CD4-positive, alpha-beta T cell treated with Interleukin-15 for 4 hours (primary cell): ENCODE measurements at regions not wholly inside any gene's neighbourhood (a gene's known extent, or its start where the extent isn't known, plus 50 kb on each side); places are given as distances from the start of the nearest gene placed in this dataset.

Experiments
- DNase-seq: peaks from one replicate; pipeline ENCODE4 v3.0.0-alpha.2; 2020; ENCODE audit warnings: low spot score

- DNase-seq = no peak
These were observed 173.0 kb upstream of the GATA6 start for GRCh38 chr18:21996351-21996826.

- peak; percentile 36 for DNase-seq
These were observed 171.9 kb upstream of the GATA6 start for GRCh38 chr18:21997207-21998143.

- DNase-seq = no peak
These were observed 170.9 kb upstream of the GATA6 start for GRCh38 chr18:21998486-21998885.

- no peak for DNase-seq
These were observed 167.4 kb upstream of the GATA6 start for GRCh38 chr18:22001912-22002487.

GRCh38 chr18:22005191-22005841 lies 164.1 kb upstream of the GATA6 start:
- no peak for DNase-seq

GRCh38 chr18:22006458-22006857 lies 162.9 kb upstream of the GATA6 start:
- DNase-seq = no peak

GRCh38 chr18:22009242-22009641 lies 160.1 kb upstream of the GATA6 start:
- no peak for DNase-seq

- DNase-seq = no peak
These were observed 155.4 kb upstream of the GATA6 start for GRCh38 chr18:22013993-22014392.

GRCh38 chr18:22015156-22015555 lies 154.2 kb upstream of the GATA6 start:
- DNase-seq = no peak

- no peak for DNase-seq
These were observed 151.0 kb upstream of the GATA6 start for GRCh38 chr18:22018366-22018765.

GRCh38 chr18:22019193-22019592 lies 150.2 kb upstream of the GATA6 start:
- no peak for DNase-seq

- no peak for DNase-seq
These were observed 149.1 kb upstream of the GATA6 start for GRCh38 chr18:22020127-22020866.

- DNase-seq = no peak
These were observed 148.5 kb upstream of the GATA6 start for GRCh38 chr18:22020867-22021370.

GRCh38 chr18:22021701-22022100 lies 147.7 kb upstream of the GATA6 start:
- DNase-seq = no peak

GRCh38 chr18:22024924-22025323 lies 144.5 kb upstream of the GATA6 start:
- DNase-seq = no peak

- DNase-seq = no peak
These were observed 143.0 kb upstream of the GATA6 start for GRCh38 chr18:22026362-22026761.

GRCh38 chr18:22026889-22027288 lies 142.5 kb upstream of the GATA6 start:
- DNase-seq = no peak

GRCh38 chr18:22031611-22032010 lies 137.8 kb upstream of the GATA6 start:
- no peak for DNase-seq

GRCh38 chr18:22032392-22032961 lies 136.9 kb upstream of the GATA6 start:
- no peak for DNase-seq

GRCh38 chr18:22033085-22033484 lies 136.3 kb upstream of the GATA6 start:
- no peak for DNase-seq

- DNase-seq = no peak
These were observed 135.1 kb upstream of the GATA6 start for GRCh38 chr18:22034276-22034675.

GRCh38 chr18:22040533-22040932 lies 128.9 kb upstream of the GATA6 start:
- DNase-seq = no peak
